ENCODE measurements at regions not wholly inside any gene's neighbourhood (a gene's known extent, or its start where the extent isn't known, plus 50 kb on each side); places are given as distances from the start of the nearest gene placed in this dataset.
"Not testable (repeated sequence)": the region's sequence is repeated elsewhere in the genome, so short reads cannot be mapped to it uniquely, and the experiment has no call there.

DNA sequence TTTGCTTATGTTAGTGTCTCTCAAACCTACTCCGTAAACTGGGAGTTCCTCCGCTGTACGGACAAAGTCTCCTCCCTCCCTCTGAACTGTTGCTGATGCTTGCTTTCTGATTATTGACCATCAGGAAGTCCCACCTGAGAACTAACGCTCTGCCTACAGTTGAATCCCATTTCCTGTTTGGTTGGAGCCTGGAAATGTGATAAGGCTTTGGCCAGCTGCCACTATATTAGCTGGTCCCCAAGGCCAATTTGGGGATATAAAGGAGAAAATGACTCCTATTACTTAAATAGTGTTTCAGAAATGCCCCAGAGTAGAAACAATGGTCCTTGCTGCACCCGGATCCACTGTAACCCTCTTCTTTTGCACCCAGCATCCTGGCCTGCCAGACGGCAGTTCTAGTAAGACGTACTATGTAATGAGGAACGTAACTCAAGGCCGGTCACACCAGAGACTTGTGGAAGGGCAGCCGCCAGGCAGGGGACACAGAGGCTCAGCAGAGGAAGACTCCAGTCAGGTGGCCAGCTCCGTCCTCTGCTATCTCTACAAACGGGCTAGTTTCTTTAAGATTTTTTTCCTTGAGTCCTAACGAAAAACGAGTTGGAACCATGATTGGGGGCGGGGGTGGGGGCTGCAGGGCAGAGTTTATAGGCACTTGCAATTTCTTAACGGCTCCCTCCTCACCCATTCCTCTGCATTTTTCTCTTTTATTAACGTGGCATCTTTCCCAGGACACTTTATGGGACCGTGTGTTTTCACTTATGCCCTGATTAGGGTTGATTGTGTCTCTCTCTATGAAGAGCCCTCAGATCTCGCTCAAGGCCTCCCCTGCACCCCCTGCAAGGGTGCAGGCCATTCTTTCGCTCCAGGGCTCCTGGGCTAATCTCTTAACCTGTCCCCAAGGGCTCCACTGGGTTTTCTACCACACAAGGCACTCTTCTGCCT is 72.8 kb upstream of the CDON start:
- H3K4me1 ChIP-seq (ENCODE audit: control extremely low read depth in 1 of 4, control insufficient read depth in 4 of 4, insufficient read depth in 4 of 4, low read length in 3 of 4), result peaks cover 0 to 6% (median 2%) of the 10 kb centered on the region in 4 experiments

DNA sequence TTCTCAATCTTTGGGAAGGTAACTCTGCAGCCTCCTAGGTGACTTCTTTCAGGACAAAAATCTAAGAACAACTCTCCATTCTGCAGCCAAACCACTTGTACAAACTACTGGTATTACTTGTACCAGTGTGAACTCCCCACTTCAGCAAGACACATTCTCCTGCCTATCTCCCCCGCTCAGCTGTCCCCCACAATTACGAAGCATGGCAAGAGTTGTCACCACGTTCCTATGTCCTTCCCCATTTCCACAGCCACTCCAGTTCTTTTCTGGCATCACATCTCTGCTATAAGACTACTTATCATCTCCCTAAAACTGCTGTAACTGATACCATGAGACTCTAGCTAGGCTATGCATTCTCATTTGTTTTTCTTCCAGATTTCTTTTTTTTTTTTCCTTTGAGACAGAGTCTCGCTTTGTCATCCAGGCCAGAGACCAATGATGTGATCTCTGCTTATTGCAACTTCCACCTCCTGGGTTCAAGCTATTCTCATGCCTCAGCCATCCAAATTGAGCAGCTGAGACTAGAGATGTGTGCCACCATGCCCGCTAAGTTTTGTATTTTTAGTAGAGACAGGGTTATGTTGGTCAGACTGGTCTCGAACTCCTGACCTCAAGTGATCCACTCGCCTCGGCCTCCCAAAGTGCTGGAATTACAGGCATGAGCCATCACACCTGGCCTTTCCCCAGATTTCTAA is 71.9 kb upstream of the CDON start:
- peaks cover 0 to 21% (median 9%) of the 10 kb centered on the region in 5 experiments for H3K27me3 ChIP-seq (replicated peaks in 2 of 5; ENCODE audit: control insufficient read depth in 4 of 5, insufficient read depth in 5 of 5, low read length in 4 of 5)
- no peak overlapping the region for H3K27ac ChIP-seq (ENCODE audit: insufficient read depth in 1 of 2, low read depth in 1 of 2, low read length in 2 of 2, poor library complexity in 1 of 2, severe bottlenecking in 2 of 2)
- DNase-seq, result no peak
- no peak overlapping the region for H3K4me3 ChIP-seq (ENCODE audit: control insufficient read depth in 1 of 7, extremely low read depth in 1 of 7, insufficient read depth in 4 of 7, low read depth in 2 of 7, low read length in 6 of 7)
- H3K36me3 ChIP-seq (ENCODE audit: control insufficient read depth in 4 of 4, insufficient read depth in 4 of 4, low read length in 3 of 4), result no peaks in the 10 kb centered on the region
- ChIA-PET POLR2A (no interaction called here), CTCF (interaction anchor here (1.2 to 2.2 kb wide), 3 partner anchors 9 to 16 kb away, joined by 4 to 7 read pairs (median 4); no protein-coding TSS in a partner anchor)
- H3K9me3 ChIP-seq (ENCODE audit: control extremely low read depth in 1 of 5, control insufficient read depth in 4 of 5, insufficient read depth in 2 of 5, low read depth in 1 of 5, low read length in 4 of 5), result no peaks in the 10 kb centered on the region
- 92% methylated on average over 6 of the region's 8 CpGs for WGBS (ENCODE audit: insufficient coverage)
- no peaks in the 10 kb centered on the region for H3K4me1 ChIP-seq (ENCODE audit: control extremely low read depth in 1 of 4, control insufficient read depth in 4 of 4, insufficient read depth in 4 of 4, low read length in 3 of 4)

More for the DNA sequence above, 72.8 kb upstream of the CDON start:
- Histone ChIP-seq H3K4me3 (ENCODE audit: control insufficient read depth in 1 of 7, extremely low read depth in 1 of 7, insufficient read depth in 4 of 7, low read depth in 2 of 7, low read length in 6 of 7) (no peak overlapping the region), H3K9me3 (ENCODE audit: control extremely low read depth in 1 of 5, control insufficient read depth in 4 of 5, insufficient read depth in 2 of 5, low read depth in 1 of 5, low read length in 4 of 5) (no peaks in the 10 kb centered on the region), H3K36me3 (ENCODE audit: control insufficient read depth in 4 of 4, insufficient read depth in 4 of 4, low read length in 3 of 4) (no peaks in the 10 kb centered on the region), H3K27me3 (replicated peaks in 2 of 5; ENCODE audit: control insufficient read depth in 4 of 5, insufficient read depth in 5 of 5, low read length in 4 of 5) (peaks cover 0 to 21% (median 9%) of the 10 kb centered on the region in 5 experiments), H3K27ac (ENCODE audit: insufficient read depth in 1 of 2, low read depth in 1 of 2, low read length in 2 of 2, poor library complexity in 1 of 2, severe bottlenecking in 2 of 2) (no peak overlapping the region)
- ChIA-PET POLR2A (no interaction called here), CTCF (no interaction called here)
- DNase-seq, result no peak
- WGBS (ENCODE audit: insufficient coverage), result 84% methylated on average over 14 of the region's 20 CpGs

DNA sequence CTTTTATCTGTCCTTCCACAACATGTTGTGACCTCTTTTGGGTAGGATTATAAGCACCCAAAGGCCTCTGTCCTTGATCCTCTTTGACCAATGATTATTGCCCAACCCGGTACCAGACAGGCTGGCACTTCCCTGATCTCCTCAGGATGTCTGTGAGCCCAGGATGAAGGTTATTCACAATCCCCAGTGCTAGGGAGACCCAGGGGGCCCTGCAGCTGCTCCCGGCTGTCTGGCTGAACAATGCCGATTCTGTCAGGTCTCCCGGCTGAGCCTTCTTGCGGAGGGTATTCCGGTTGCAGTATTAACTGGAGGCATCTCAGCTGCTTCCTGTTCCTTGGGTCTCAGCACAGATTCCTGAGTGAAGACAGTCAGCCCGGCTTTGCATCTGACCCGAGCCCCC is 71.2 kb upstream of the CDON start:
- no peaks in the 10 kb centered on the region for H3K9me3 ChIP-seq (ENCODE audit: control extremely low read depth in 1 of 5, control insufficient read depth in 4 of 5, insufficient read depth in 2 of 5, low read depth in 1 of 5, low read length in 4 of 5)
- peaks cover 0 to 19% (median 9%) of the 10 kb centered on the region in 5 experiments for H3K27me3 ChIP-seq (replicated peaks in 2 of 5; ENCODE audit: control insufficient read depth in 4 of 5, insufficient read depth in 5 of 5, low read length in 4 of 5)
- no peak overlapping the region for H3K27ac ChIP-seq (ENCODE audit: insufficient read depth in 1 of 2, low read depth in 1 of 2, low read length in 2 of 2, poor library complexity in 1 of 2, severe bottlenecking in 2 of 2)
- POLR2A ChIA-PET, result no interaction called here
- no peaks in the 10 kb centered on the region for H3K4me1 ChIP-seq (ENCODE audit: control extremely low read depth in 1 of 4, control insufficient read depth in 4 of 4, insufficient read depth in 4 of 4, low read length in 3 of 4)
- no peaks in the 10 kb centered on the region for H3K36me3 ChIP-seq (ENCODE audit: control insufficient read depth in 4 of 4, insufficient read depth in 4 of 4, low read length in 3 of 4)
- no peak overlapping the region for H3K4me3 ChIP-seq (ENCODE audit: control insufficient read depth in 1 of 7, extremely low read depth in 1 of 7, insufficient read depth in 4 of 7, low read depth in 2 of 7, low read length in 6 of 7)
- no peak for DNase-seq
- CTCF ChIA-PET, result interaction anchor here (1.2 to 2.2 kb wide), 3 partner anchors 9 to 17 kb away, joined by 4 to 7 read pairs (median 4); no protein-coding TSS in a partner anchor
- WGBS (ENCODE audit: insufficient coverage), result 59% methylated on average over 8 of the region's 8 CpGs

DNA sequence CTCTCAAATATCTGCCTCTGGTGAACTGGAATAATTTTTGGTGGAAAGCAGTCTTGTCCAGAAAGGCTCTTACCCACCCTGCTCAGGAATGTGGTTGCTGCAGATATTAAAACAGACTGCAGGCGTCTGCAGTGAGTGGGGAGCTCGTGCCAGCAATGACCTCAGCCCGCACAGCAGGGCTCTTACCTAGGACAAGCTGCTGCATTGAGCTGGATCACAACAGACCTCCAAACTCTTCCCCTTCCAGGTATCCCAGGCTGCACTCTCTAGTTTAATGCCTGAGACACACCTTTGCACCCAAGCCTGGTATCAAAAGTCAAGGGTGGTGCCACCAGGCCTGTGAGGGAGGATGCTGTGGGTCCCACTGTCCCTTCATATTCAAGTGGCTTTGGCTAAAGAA is 69.7 kb upstream of the CDON start:
- Histone ChIP-seq H3K4me1 (ENCODE audit: control extremely low read depth in 1 of 4, control insufficient read depth in 4 of 4, insufficient read depth in 4 of 4, low read length in 3 of 4) (no peaks in the 10 kb centered on the region), H3K36me3 (ENCODE audit: control insufficient read depth in 4 of 4, insufficient read depth in 4 of 4, low read length in 3 of 4) (no peaks in the 10 kb centered on the region), H3K27me3 (replicated peaks in 2 of 5; ENCODE audit: control insufficient read depth in 4 of 5, insufficient read depth in 5 of 5, low read length in 4 of 5) (peaks cover 0 to 20% (median 9%) of the 10 kb centered on the region in 5 experiments), H3K9me3 (ENCODE audit: control extremely low read depth in 1 of 5, control insufficient read depth in 4 of 5, insufficient read depth in 2 of 5, low read depth in 1 of 5, low read length in 4 of 5) (no peaks in the 10 kb centered on the region), H3K27ac (ENCODE audit: insufficient read depth in 1 of 2, low read depth in 1 of 2, low read length in 2 of 2, poor library complexity in 1 of 2, severe bottlenecking in 2 of 2) (no peak overlapping the region), H3K4me3 (ENCODE audit: control insufficient read depth in 1 of 7, extremely low read depth in 1 of 7, insufficient read depth in 4 of 7, low read depth in 2 of 7, low read length in 6 of 7) (no peak overlapping the region)
- 95% methylated on average over 3 of the region's 3 CpGs for WGBS (ENCODE audit: insufficient coverage)
- no peak for DNase-seq
- CTCF ChIA-PET, result interaction anchor here (2.2 kb wide), 1 partner anchor 9 kb away, joined by 7 read pairs; no protein-coding TSS in a partner anchor
- POLR2A ChIA-PET, result no interaction called here

GRCh38 chr11:126130781-126131180 is 68.1 kb upstream of the CDON start:
- H3K27me3 ChIP-seq (replicated peaks in 2 of 5; ENCODE audit: control insufficient read depth in 4 of 5, insufficient read depth in 5 of 5, low read length in 4 of 5), result peaks cover 0 to 16% (median 6%) of the 10 kb centered on the region in 5 experiments
- H3K27ac ChIP-seq (ENCODE audit: insufficient read depth in 1 of 2, low read depth in 1 of 2, low read length in 2 of 2, poor library complexity in 1 of 2, severe bottlenecking in 2 of 2); POLR2A ChIA-PET; H3K4me1 ChIP-seq (ENCODE audit: control extremely low read depth in 1 of 4, control insufficient read depth in 4 of 4, insufficient read depth in 4 of 4, low read length in 3 of 4); DNase-seq; H3K9me3 ChIP-seq (ENCODE audit: control extremely low read depth in 1 of 5, control insufficient read depth in 4 of 5, insufficient read depth in 2 of 5, low read depth in 1 of 5, low read length in 4 of 5); H3K36me3 ChIP-seq (ENCODE audit: control insufficient read depth in 4 of 4, insufficient read depth in 4 of 4, low read length in 3 of 4); H3K4me3 ChIP-seq (ENCODE audit: control insufficient read depth in 1 of 7, extremely low read depth in 1 of 7, insufficient read depth in 4 of 7, low read depth in 2 of 7, low read length in 6 of 7); CTCF ChIA-PET: not testable (repeated sequence)
- WGBS (ENCODE audit: insufficient coverage), result 92% methylated on average over 4 of the region's 11 CpGs

- ChIA-PET CTCF (no interaction called here), POLR2A (no interaction called here)
- Histone ChIP-seq H3K9me3 (ENCODE audit: control extremely low read depth in 1 of 5, control insufficient read depth in 4 of 5, insufficient read depth in 2 of 5, low read depth in 1 of 5, low read length in 4 of 5) (no peaks in the 10 kb centered on the region), H3K36me3 (ENCODE audit: control insufficient read depth in 4 of 4, insufficient read depth in 4 of 4, low read length in 3 of 4) (no peaks in the 10 kb centered on the region), H3K4me1 (ENCODE audit: control extremely low read depth in 1 of 4, control insufficient read depth in 4 of 4, insufficient read depth in 4 of 4, low read length in 3 of 4) (no peaks in the 10 kb centered on the region), H3K27me3 (replicated peaks in 2 of 5; ENCODE audit: control insufficient read depth in 4 of 5, insufficient read depth in 5 of 5, low read length in 4 of 5) (peaks cover 0 to 16% (median 4%) of the 10 kb centered on the region in 5 experiments), H3K4me3 (ENCODE audit: control insufficient read depth in 1 of 7, extremely low read depth in 1 of 7, insufficient read depth in 4 of 7, low read depth in 2 of 7, low read length in 6 of 7) (no peak overlapping the region), H3K27ac (ENCODE audit: insufficient read depth in 1 of 2, low read depth in 1 of 2, low read length in 2 of 2, poor library complexity in 1 of 2, severe bottlenecking in 2 of 2) (no peak overlapping the region)
- 96% methylated on average over 10 of the region's 13 CpGs for WGBS (ENCODE audit: insufficient coverage)
- DNase-seq, result no peak
Observed at GRCh38 chr11:126129727-126130671, 67.3 kb upstream of the CDON start.

Data from common myeloid progenitor, CD34-positive (primary cell).